Left lobe of liver (tissue), 2 donors: ENCODE measurements at regions not wholly inside any gene's neighbourhood (a gene's known extent, or its start where the extent isn't known, plus 50 kb on each side); places are given as distances from the start of the nearest gene placed in this dataset.
A peak's percentile ranks its signal among the peaks of the same experiment; 100 is the strongest.

Experiments used
- ATAC-seq: fragments of 200-7000 bp; cut with Tn5 transposase; one replicate; pipeline ENCODE4 v1.9.1; 2020; ENCODE audit warnings: mild to moderate bottlenecking, moderate library complexity
- DNase-seq: peaks from one replicate; pipeline ENCODE4 v3.0.0-alpha.2; 2020; ENCODE audit warnings: low spot score
- donor health status: DM: no; HTN: no; CAD: no; lungs with moderate emphysema.
- donor health status: DM: no; HTN: yes; CAD: no.

GRCh38 chr5:34523387-34523726 lies 132.8 kb upstream of the RAI14 start:
- no peak for ATAC-seq

GRCh38 chr5:34524123-34524522 lies 132.0 kb upstream of the RAI14 start:
- DNase-seq (no peak), ATAC-seq (no peak)

More at GRCh38 chr5:34523387-34523726, 132.8 kb upstream of the RAI14 start:
- no peak for DNase-seq

GRCh38 chr5:34525761-34526160 lies 130.4 kb upstream of the RAI14 start:
- DNase-seq (no peak), ATAC-seq (peak; percentile 69)

- no peak for DNase-seq
- no peak for ATAC-seq
Observed at GRCh38 chr5:34526682-34527305, 129.3 kb upstream of the RAI14 start.

GRCh38 chr5:34529581-34530331 lies 126.4 kb upstream of the RAI14 start:
- DNase-seq (no peak), ATAC-seq (no peak)

GRCh38 chr5:34530637-34531036 lies 125.5 kb upstream of the RAI14 start:
- ATAC-seq: no peak
- no peak for DNase-seq

GRCh38 chr5:34531751-34532360 lies 124.3 kb upstream of the RAI14 start:
- ATAC-seq (no peak), DNase-seq (no peak)

GRCh38 chr5:34533582-34534522 lies 122.3 kb upstream of the RAI14 start:
- ATAC-seq (no peak), DNase-seq (no peak)

DNA sequence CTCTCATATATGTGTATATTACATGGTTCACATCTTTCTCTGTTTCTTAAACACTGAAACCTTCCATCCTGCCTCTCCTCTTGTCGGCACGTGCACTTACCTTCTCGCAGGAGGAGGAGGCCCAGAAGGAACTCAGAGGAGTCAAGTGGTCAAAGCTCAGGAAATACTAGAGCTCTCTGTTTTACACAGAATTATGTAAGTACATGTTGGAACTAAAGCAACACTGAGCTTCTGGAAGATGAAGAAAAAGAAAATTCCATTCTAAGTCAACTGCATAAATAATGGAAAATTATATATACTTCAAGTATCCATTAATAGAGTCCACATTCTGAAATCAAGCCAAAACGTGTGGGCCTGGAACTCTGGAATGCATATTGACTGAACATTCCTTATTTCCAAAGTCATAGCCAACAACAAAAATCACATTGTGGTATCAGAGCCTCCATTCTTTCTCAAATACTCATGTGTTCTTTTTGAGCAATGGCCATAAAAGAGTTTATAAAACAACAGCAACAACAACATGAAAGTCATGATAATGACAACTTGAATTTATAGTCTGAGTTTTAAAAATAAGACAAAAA lies 121.5 kb upstream of the RAI14 start:
- DNase-seq (no peak), ATAC-seq (no peak)

GRCh38 chr5:34535433-34535832 lies 120.7 kb upstream of the RAI14 start:
- no peak for ATAC-seq

GRCh38 chr5:34535944-34536623 lies 120.0 kb upstream of the RAI14 start:
- ATAC-seq (no peak), DNase-seq (no peak)

More at GRCh38 chr5:34535433-34535832, 120.7 kb upstream of the RAI14 start:
- no peak for DNase-seq

DNA sequence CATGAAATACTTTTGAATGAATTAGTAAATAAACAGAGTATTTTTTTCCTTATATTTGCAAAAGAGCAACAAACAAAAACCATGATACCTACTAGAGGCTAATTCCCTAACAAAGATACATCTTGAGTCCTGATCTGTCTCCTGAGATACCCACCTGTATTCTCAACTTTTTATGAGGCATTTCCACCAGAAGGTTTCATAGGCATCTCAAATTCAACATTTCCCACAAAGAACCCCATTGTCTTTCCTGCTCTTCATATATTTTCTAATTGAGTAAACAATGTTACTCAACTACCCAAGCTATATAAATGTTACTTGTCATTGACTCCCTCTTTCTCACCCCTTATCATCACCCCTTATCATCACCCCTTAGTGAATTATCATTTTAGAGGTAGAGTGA lies 119.4 kb upstream of the RAI14 start:
- DNase-seq (no peak), ATAC-seq (no peak)

GRCh38 chr5:34538026-34538672 lies 118.0 kb upstream of the RAI14 start:
- ATAC-seq (peak; percentile 81), DNase-seq (no peak)

- DNase-seq: no peak
- ATAC-seq: no peak
Observed at GRCh38 chr5:34539183-34539582, 116.9 kb upstream of the RAI14 start.

DNA sequence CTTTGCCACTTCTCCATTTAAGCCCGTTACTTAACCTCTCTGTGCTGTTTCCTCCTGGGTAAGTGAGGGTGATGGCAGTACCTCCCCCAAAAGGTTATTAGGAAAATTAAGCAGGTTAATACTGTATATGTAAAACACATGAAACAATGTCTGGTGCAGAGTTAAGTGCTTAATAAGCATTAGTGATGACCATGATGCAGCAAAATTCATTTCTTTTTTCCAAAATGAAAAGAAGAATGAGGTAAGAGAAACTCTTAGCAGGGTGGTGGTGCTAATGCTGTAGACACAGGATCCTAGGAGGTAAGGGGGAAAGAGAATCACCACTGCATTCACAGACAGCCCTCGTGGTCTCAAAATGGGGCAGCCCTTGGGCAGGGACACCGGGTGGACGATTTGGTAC lies 115.1 kb upstream of the RAI14 start:
- no peak for DNase-seq
- ATAC-seq: no peak

DNA sequence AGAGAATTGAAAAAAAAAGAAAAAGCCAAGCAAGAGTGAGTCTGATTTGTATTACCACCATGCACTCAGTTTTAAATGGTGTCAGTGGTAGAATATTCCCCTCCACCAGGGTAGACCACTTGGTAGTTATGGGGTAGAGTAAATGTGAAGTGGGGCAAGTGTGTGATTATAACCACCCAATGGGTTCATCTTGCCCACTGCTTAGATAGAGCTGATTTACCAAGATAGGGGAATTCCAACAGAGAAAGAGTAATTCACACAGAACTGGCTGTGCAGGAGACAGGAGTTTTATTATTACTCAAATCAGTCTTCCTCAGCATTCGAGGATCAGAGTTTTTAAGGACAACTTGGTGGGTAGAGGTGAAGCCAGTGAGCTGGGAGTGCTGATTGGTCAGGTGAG lies 113.3 kb upstream of the RAI14 start:
- DNase-seq: no peak
- no peak for ATAC-seq

GRCh38 chr5:34543687-34544086 lies 112.4 kb upstream of the RAI14 start:
- DNase-seq (no peak), ATAC-seq (no peak)

GRCh38 chr5:34544403-34544802 lies 111.7 kb upstream of the RAI14 start:
- DNase-seq (no peak), ATAC-seq (no peak)

GRCh38 chr5:34545164-34545563 lies 111.0 kb upstream of the RAI14 start:
- DNase-seq (no peak), ATAC-seq (no peak)

GRCh38 chr5:34545626-34546025 lies 110.5 kb upstream of the RAI14 start:
- ATAC-seq (no peak), DNase-seq (no peak)
